Upper lobe of left lung (tissue), 4 donors: ENCODE measurements at regions not wholly inside any gene's neighbourhood (a gene's known extent, or its start where the extent isn't known, plus 50 kb on each side); places are given as distances from the start of the nearest gene placed in this dataset.

Experiments used
- EP300 ChIP-seq, 4 donors: sonication (generic); formaldehyde crosslinking; IDR thresholded peaks; one replicate each; pipeline ENCODE4 v1.5.1; 2017; ENCODE audit warnings: antibody characterized with exemption in 4 of 4, control low read depth in 2 of 4
- POLR2A ChIP-seq, 4 donors: fragments of 450-650 bp; IDR thresholded peaks; one replicate each; pipeline ENCODE4 v1.5.1; 2016 to 2017; ENCODE audit warnings: antibody characterized with exemption in 4 of 4, mild to moderate bottlenecking in 2 of 4
- POLR2AphosphoS5 ChIP-seq, 2 donors: sonication (generic); formaldehyde crosslinking; IDR thresholded peaks; one replicate each; pipeline ENCODE4 v1.5.1; 2017; ENCODE audit warnings: antibody characterized with exemption in 2 of 2
- TF ChIP-seq, protein P1 (sequence below), 6 experiments: fragments of 450-650 bp in 4 of 6; fragments of 200-600 bp in 2 of 6; sonication (generic) in 2 of 6; IDR thresholded peaks; one replicate each; pipeline ENCODE4 v1.5.1; 2016 to 2019; ENCODE audit warnings: antibody characterized with exemption in 6 of 6

DNA sequence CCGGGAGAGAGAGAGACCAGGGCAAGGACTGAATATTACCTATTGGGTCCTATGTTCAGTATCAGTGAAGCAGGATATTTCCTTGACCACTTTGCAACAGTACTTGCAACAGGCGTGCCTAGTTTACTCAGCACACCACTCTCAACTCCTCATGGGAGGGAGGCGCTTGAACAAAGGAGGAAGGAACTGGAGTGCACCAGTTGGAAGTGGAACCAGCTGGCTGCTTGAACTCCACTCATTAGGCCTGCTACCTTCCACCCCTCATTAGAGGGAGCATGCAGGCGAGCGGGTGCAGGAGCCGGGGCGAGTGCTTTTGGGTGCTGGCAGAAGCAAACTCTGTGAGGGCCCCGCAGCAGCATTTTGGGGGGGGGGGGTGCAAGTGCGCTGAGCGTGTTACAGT lies 1369.6 kb upstream of the RAG2 start:
- TF ChIP-seq, protein P1, sequence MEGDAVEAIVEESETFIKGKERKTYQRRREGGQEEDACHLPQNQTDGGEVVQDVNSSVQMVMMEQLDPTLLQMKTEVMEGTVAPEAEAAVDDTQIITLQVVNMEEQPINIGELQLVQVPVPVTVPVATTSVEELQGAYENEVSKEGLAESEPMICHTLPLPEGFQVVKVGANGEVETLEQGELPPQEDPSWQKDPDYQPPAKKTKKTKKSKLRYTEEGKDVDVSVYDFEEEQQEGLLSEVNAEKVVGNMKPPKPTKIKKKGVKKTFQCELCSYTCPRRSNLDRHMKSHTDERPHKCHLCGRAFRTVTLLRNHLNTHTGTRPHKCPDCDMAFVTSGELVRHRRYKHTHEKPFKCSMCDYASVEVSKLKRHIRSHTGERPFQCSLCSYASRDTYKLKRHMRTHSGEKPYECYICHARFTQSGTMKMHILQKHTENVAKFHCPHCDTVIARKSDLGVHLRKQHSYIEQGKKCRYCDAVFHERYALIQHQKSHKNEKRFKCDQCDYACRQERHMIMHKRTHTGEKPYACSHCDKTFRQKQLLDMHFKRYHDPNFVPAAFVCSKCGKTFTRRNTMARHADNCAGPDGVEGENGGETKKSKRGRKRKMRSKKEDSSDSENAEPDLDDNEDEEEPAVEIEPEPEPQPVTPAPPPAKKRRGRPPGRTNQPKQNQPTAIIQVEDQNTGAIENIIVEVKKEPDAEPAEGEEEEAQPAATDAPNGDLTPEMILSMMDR (IDR thresholded peaks at IDR 0.05) = no peak
- TF ChIP-seq EP300 (IDR thresholded peaks at IDR 0.05) (peak in 1 of 4 donors; percentile 42), POLR2A (IDR thresholded peaks at IDR 0.05) (no peak), POLR2AphosphoS5 (IDR thresholded peaks at IDR 0.05) (no peak)
